Breast epithelium (tissue), 4 donors: ENCODE measurements at regions not wholly inside any gene's neighbourhood (a gene's known extent, or its start where the extent isn't known, plus 50 kb on each side); places are given as distances from the start of the nearest gene placed in this dataset.
A peak's percentile ranks its signal among the peaks of the same experiment; 100 is the strongest.

Experiments
- DNase-seq, 2 donors: peaks; one replicate each; pipeline ENCODE4 v3.0.0-alpha.2; 2019; ENCODE audit warnings: low spot score in 2 of 2
- H3K27ac ChIP-seq, 2 donors: fragments of 200-600 bp; sonication (generic) in 1 of 2; one replicate each; pipeline ENCODE4 v1.5.1; 2016 to 2019; ENCODE audit warnings: mild to moderate bottlenecking in 1 of 2
- H3K27me3 ChIP-seq, 2 donors: fragments of 200-600 bp; sonication (generic) in 1 of 2; one replicate each; pipeline versions ENCODE4 v1.5.1 to v1.6.0; 2017 to 2019; ENCODE audit warnings: control low read depth in 1 of 2, mild to moderate bottlenecking in 1 of 2
- H3K36me3 ChIP-seq: fragments of 200-600 bp; one replicate; pipeline ENCODE4 v1.5.1; 2019
- H3K4me1 ChIP-seq, 2 donors: fragments of 200-600 bp; sonication (generic); one replicate each; pipeline ENCODE4 v1.5.1; 2016 to 2019; ENCODE audit warnings: control low read depth in 1 of 2
- H3K4me3 ChIP-seq, 3 donors: fragments of 200-600 bp; sonication (generic); 1 replicate in 2 of 3; 2 replicates in 1 of 3; pipeline ENCODE4 v1.5.1; 2016 to 2019; ENCODE audit warnings: mild to moderate bottlenecking in 3 of 3, moderate library complexity in 2 of 3
- H3K9me3 ChIP-seq, 2 donors: fragments of 200-600 bp; sonication (generic) in 1 of 2; one replicate each; pipeline ENCODE4 v1.5.1; 2016 to 2019; ENCODE audit warnings: control low read depth in 1 of 2
- POLR2A ChIP-seq: fragments of 450-650 bp; IDR thresholded peaks from one replicate; pipeline ENCODE4 v1.6.1; 2016; ENCODE audit warnings: antibody characterized with exemption, mild to moderate bottlenecking, moderate library complexity
- POLR2AphosphoS5 ChIP-seq, 3 donors: sonication (generic); formaldehyde crosslinking; IDR thresholded peaks; one replicate each; pipeline ENCODE4 v1.6.1; 2017; ENCODE audit warnings: antibody characterized with exemption in 3 of 3
- intact Hi-C: fragments of 100-400 bp; cut with DNase I; formaldehyde crosslinking; loops from one replicate; pipeline ENCODE4 v1.15.1; 2023; ENCODE audit warnings: low total_unique reads
- TF ChIP-seq, protein P1 (sequence below), 3 donors: fragments of 450-650 bp; IDR thresholded peaks; one replicate each; pipeline ENCODE4 v1.5.1; 2016 to 2017; ENCODE audit warnings: antibody characterized with exemption in 3 of 3, mild to moderate bottlenecking in 3 of 3, moderate library complexity in 3 of 3

DNA sequence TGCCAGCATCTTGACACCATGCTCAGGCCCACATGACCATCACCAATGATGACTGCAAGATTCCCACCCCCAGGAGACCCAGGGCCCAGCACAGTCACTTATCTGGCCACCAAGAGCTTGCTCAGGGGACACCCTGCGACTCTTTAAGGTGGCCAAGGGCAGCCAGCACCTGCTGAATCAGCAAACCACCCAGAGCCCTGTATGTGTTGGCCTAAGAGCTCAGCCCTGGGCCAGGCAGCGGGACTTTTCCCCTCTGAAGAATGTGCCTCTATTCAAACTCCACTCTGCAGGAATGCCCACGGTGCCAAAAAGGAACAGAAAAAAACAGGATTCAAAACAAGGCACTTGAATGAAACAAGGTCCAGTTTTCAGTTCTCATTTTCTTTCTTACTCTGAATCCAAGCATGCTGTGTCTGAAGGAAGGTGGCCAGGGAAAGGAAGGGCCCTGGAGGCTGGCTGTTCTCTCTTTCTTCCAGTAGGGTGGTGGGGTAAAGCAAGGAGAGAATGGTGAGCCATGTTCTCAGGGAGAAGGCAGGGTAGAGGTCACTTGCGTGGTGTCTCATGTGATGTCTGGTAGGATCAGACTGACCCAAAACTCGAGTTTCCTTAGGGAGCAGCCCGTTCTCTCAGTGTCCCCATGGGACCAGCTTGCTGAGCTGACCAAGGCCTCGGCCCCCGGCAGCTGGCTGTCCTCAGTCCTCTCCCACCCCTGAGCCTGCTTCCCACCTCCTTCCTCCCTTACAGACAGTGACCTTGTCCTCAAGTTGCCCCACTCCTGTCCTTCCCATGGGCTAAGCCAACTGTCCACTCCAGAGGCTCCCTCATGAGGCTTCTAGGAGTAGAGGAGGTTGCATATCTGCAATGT lies 150.0 kb downstream of the RNF152 start:
- Histone ChIP-seq H3K27ac (peak overlapping the region; percentile 26 to 64), H3K27me3 (no peaks in the 10 kb centered on the region), H3K9me3 (no peaks in the 10 kb centered on the region), H3K36me3 (no peaks in the 10 kb centered on the region), H3K4me3 (no peak overlapping the region), H3K4me1 (no peaks in the 10 kb centered on the region)
- no peak for TF ChIP-seq POLR2A
- TF ChIP-seq, protein P1, sequence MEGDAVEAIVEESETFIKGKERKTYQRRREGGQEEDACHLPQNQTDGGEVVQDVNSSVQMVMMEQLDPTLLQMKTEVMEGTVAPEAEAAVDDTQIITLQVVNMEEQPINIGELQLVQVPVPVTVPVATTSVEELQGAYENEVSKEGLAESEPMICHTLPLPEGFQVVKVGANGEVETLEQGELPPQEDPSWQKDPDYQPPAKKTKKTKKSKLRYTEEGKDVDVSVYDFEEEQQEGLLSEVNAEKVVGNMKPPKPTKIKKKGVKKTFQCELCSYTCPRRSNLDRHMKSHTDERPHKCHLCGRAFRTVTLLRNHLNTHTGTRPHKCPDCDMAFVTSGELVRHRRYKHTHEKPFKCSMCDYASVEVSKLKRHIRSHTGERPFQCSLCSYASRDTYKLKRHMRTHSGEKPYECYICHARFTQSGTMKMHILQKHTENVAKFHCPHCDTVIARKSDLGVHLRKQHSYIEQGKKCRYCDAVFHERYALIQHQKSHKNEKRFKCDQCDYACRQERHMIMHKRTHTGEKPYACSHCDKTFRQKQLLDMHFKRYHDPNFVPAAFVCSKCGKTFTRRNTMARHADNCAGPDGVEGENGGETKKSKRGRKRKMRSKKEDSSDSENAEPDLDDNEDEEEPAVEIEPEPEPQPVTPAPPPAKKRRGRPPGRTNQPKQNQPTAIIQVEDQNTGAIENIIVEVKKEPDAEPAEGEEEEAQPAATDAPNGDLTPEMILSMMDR (IDR thresholded peaks at IDR 0.05) = no peak
- TF ChIP-seq POLR2AphosphoS5 (IDR thresholded peaks at IDR 0.05) = no peak
- intact Hi-C loops = loop anchor here (5.0 kb wide), 1 partner anchor 1440 kb away; no protein-coding TSS in a partner anchor
- no peak for DNase-seq

DNA sequence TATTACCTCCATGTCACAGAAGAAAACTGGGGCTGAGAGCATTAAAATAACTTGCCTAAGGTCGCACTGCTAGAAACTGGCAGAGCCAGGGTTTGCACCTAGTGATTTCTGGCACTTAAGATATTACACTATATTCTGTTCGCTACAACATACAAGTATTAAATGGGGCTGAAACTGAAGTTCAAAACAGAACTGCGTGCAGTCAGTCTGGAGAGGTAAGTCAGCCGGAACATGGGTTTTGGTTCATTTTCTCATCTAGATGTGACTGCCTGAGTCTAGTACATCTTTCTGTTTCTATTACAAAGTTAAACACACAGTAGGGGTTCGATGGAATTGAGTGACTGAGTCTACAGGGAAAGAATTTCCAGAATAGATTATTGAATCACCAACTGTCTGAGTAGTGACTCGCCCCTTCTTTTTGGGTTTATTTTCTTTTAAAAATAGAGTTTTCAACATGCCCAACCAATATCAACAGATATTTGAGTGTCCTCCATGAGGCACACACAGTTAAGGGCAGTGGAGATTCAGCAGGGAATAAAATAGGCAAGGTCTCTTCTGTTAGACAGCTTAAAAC lies 150.8 kb downstream of the RNF152 start:
- Histone ChIP-seq H3K27ac (no peak overlapping the region), H3K36me3 (no peaks in the 10 kb centered on the region), H3K27me3 (no peaks in the 10 kb centered on the region), H3K9me3 (no peaks in the 10 kb centered on the region), H3K4me1 (no peaks in the 10 kb centered on the region), H3K4me3 (no peak overlapping the region)
- TF ChIP-seq POLR2A = no peak
- no peak for TF ChIP-seq POLR2AphosphoS5 (IDR thresholded peaks at IDR 0.05)
- TF ChIP-seq, protein P1 (IDR thresholded peaks at IDR 0.05) = no peak
- no peak for DNase-seq
- intact Hi-C loops = loop anchor here (5.0 kb wide), 1 partner anchor 1440 kb away; no protein-coding TSS in a partner anchor

DNA sequence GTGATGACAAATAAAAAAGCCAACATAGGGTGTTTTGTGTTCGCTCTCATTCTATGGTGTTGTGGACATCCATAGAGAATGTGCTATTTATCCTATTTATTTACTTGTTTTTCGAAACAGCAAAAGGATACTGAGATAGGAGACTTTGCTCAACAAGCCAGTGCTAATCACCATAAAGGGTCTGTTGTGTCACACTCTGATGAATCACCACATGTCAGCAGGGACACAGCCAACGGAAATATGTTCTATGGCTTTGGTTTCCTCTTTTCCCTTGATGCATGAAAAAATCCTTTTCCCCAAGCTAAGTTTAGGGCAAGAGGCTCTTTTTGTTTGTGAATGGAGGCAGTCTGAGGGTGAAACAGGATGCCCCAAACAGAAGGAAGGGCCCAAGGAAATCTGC lies 154.3 kb downstream of the RNF152 start:
- Histone ChIP-seq H3K36me3 (no peaks in the 10 kb centered on the region), H3K27me3 (no peaks in the 10 kb centered on the region), H3K27ac (peak overlapping the region; percentile 3 to 74), H3K4me3 (no peak overlapping the region), H3K4me1 (no peaks in the 10 kb centered on the region), H3K9me3 (no peaks in the 10 kb centered on the region)
- TF ChIP-seq POLR2A (no peak), POLR2AphosphoS5 (IDR thresholded peaks at IDR 0.05) (no peak)
- TF ChIP-seq, protein P1 (IDR thresholded peaks at IDR 0.05) = no peak
- no peak for DNase-seq
- intact Hi-C loops = no loop called here

DNA sequence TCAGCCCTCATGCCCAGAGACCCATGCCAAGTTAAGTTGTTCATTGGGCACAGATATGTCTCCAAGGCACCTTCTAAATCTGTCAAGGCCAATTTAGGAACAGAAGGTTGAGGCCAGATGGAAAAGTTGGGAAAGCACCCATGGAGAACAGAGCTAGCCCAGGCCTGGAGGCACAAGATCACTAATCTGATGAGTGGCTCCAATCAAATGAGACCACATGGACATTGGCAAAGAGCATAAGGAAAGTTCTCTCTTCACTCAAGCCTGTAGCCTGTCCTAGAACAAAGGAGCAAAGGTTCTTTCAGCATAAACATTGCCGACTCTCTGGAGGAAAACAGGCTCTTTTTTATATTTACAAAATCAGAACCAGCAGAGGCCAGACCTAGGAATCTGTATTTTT lies 154.8 kb downstream of the RNF152 start:
- H3K36me3 ChIP-seq = no peaks in the 10 kb centered on the region
- H3K4me3 ChIP-seq = no peak overlapping the region
- TF ChIP-seq, protein P1 (IDR thresholded peaks at IDR 0.05) = no peak
- TF ChIP-seq POLR2AphosphoS5 (IDR thresholded peaks at IDR 0.05) (no peak), POLR2A (no peak)
- H3K27ac ChIP-seq = peak overlapping the region in 1 of 2 donors; percentile 57
- H3K9me3 ChIP-seq = no peaks in the 10 kb centered on the region
- DNase-seq = no peak
- no peaks in the 10 kb centered on the region for H3K4me1 ChIP-seq
- intact Hi-C loops = no loop called here
- H3K27me3 ChIP-seq = no peaks in the 10 kb centered on the region

DNA sequence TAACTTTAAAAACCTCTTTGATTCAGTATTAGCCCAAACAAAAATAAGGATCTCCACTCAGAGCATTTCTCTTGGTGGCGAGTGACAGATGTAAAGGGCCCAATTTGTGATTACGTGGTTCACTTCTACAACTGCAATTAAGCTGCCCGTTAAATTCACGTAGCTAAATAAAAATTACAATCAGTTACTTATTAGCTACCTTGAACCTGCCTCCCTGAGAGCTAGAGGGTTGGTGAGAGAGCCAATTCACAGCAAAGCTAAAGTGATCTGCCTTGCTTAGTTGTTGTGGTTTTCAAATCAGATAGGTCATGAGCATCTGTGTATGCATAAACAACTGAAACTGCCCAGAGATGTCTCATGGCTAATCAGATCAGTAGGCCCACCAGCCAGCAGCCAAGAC lies 156.7 kb downstream of the RNF152 start:
- Histone ChIP-seq H3K4me3 (no peak overlapping the region), H3K4me1 (no peaks in the 10 kb centered on the region), H3K9me3 (no peaks in the 10 kb centered on the region), H3K36me3 (no peaks in the 10 kb centered on the region), H3K27me3 (no peaks in the 10 kb centered on the region), H3K27ac (no peak overlapping the region)
- intact Hi-C loops = no loop called here
- no peak for DNase-seq
- TF ChIP-seq POLR2A (no peak), POLR2AphosphoS5 (IDR thresholded peaks at IDR 0.05) (no peak)
- TF ChIP-seq, protein P1 (IDR thresholded peaks at IDR 0.05) = no peak
